Tibial nerve (tissue), 4 donors: ENCODE measurements at regions not wholly inside any gene's neighbourhood (a gene's known extent, or its start where the extent isn't known, plus 50 kb on each side); places are given as distances from the start of the nearest gene placed in this dataset.

ENCODE experiments used
- DNase-seq, 2 donors: peaks; one replicate each; pipeline ENCODE4 v3.0.0-alpha.2; 2019; ENCODE audit warnings: low spot score in 2 of 2
- H3K27ac ChIP-seq, 4 donors: fragments of 200-600 bp; sonication (generic) in 3 of 4; one replicate each; pipeline ENCODE4 v1.5.1; 2017 to 2019; ENCODE audit warnings: mild to moderate bottlenecking in 1 of 4
- H3K27me3 ChIP-seq, 2 donors: fragments of 200-600 bp; sonication (generic) in 1 of 2; one replicate each; pipeline versions ENCODE4 v1.5.1 to v1.6.0; 2017 to 2019
- H3K36me3 ChIP-seq, 3 donors: fragments of 200-600 bp; sonication (generic); one replicate each; pipeline ENCODE4 v1.5.1; 2018 to 2019
- H3K4me1 ChIP-seq, 4 donors: fragments of 200-600 bp; sonication (generic) in 3 of 4; one replicate each; pipeline ENCODE4 v1.5.1; 2017 to 2019
- H3K4me3 ChIP-seq, 4 donors: fragments of 200-600 bp; sonication (generic) in 3 of 4; one replicate each; pipeline ENCODE4 v1.5.1; 2017 to 2019; ENCODE audit warnings: mild to moderate bottlenecking in 1 of 4, moderate library complexity in 1 of 4
- H3K9me3 ChIP-seq, 4 donors: fragments of 200-600 bp; sonication (generic) in 3 of 4; one replicate each; pipeline ENCODE4 v1.5.1; 2017 to 2019
- EP300 ChIP-seq, 2 donors: sonication (generic); formaldehyde crosslinking; IDR thresholded peaks; one replicate each; pipeline ENCODE4 v1.6.1; 2017; ENCODE audit warnings: antibody characterized with exemption in 2 of 2, mild to moderate bottlenecking in 1 of 2
- POLR2A ChIP-seq, 2 donors: fragments of 450-650 bp; IDR thresholded peaks; one replicate each; pipeline ENCODE4 v1.6.1; 2017; ENCODE audit warnings: antibody characterized with exemption in 2 of 2, mild to moderate bottlenecking in 2 of 2, moderate library complexity in 2 of 2
- WGBS, 2 donors: methylation state at CpG; one replicate each; pipeline ENCODE4 v1.1.5; 2018; 5-methylcytosine and 5-hydroxymethylcytosine counted together
- TF ChIP-seq, protein P1 (sequence below), 5 experiments: fragments of 200-600 bp in 3 of 5; fragments of 450-650 bp in 2 of 5; sonication (generic) in 3 of 5; IDR thresholded peaks; one replicate each; pipeline ENCODE4 v1.5.1; 2016 to 2019; ENCODE audit warnings: antibody characterized with exemption in 5 of 5, mild to moderate bottlenecking in 3 of 5, moderate library complexity in 2 of 5

- Histone ChIP-seq H3K27ac (no peak overlapping the region), H3K4me3 (no peak overlapping the region)
Measured at GRCh38 chr11:95379479-95379878, 148.5 kb upstream of the SESN3 start.

DNA sequence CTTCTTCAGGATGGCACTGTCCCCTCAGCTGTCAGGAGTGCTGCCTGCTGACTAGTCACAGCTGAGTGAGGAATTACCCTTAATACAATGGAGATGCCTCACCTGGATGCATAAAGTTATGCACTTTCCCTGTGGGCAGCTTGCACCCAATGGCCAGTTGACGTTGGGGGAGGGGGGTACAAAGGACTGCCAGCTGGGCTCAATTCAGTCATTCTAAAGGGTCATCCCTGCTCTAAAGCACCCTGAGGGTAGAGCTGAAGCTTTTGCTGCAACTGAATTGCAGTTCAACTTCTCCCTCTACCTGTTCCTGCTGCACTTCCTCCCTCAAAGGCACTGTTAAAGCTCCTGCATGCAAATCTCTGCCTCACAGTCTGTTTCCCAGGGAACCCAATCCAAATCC is 147.8 kb upstream of the SESN3 start:
- TF ChIP-seq, protein P1, sequence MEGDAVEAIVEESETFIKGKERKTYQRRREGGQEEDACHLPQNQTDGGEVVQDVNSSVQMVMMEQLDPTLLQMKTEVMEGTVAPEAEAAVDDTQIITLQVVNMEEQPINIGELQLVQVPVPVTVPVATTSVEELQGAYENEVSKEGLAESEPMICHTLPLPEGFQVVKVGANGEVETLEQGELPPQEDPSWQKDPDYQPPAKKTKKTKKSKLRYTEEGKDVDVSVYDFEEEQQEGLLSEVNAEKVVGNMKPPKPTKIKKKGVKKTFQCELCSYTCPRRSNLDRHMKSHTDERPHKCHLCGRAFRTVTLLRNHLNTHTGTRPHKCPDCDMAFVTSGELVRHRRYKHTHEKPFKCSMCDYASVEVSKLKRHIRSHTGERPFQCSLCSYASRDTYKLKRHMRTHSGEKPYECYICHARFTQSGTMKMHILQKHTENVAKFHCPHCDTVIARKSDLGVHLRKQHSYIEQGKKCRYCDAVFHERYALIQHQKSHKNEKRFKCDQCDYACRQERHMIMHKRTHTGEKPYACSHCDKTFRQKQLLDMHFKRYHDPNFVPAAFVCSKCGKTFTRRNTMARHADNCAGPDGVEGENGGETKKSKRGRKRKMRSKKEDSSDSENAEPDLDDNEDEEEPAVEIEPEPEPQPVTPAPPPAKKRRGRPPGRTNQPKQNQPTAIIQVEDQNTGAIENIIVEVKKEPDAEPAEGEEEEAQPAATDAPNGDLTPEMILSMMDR (IDR thresholded peaks at IDR 0.05) = no peak
- TF ChIP-seq EP300 (IDR thresholded peaks at IDR 0.05) = no peak
- no peak for TF ChIP-seq POLR2A (IDR thresholded peaks at IDR 0.05)
- H3K4me1 ChIP-seq = peaks cover 0 to 3% (median 0%) of the 10 kb centered on the region in 4 donors
- no peak overlapping the region for H3K27ac ChIP-seq
- no peaks in the 10 kb centered on the region for H3K36me3 ChIP-seq
- no peak for DNase-seq
- no peak overlapping the region for H3K4me3 ChIP-seq
- H3K27me3 ChIP-seq = no peaks in the 10 kb centered on the region
- no peaks in the 10 kb centered on the region for H3K9me3 ChIP-seq
- WGBS, 2 donors = 92 to 100% methylated on average over 1 of the region's 1 CpG

More at GRCh38 chr11:95379479-95379878, 148.5 kb upstream of the SESN3 start:
- H3K36me3 ChIP-seq = no peaks in the 10 kb centered on the region
- H3K27me3 ChIP-seq = no peaks in the 10 kb centered on the region
- peaks cover 0 to 3% (median 0%) of the 10 kb centered on the region in 4 donors for H3K4me1 ChIP-seq
- H3K9me3 ChIP-seq = no peaks in the 10 kb centered on the region
- TF ChIP-seq POLR2A (IDR thresholded peaks at IDR 0.05) (no peak), EP300 (IDR thresholded peaks at IDR 0.05) (no peak)
- TF ChIP-seq, protein P1 (IDR thresholded peaks at IDR 0.05) = no peak
- no peak for DNase-seq

GRCh38 chr11:95378111-95378510 is 147.1 kb upstream of the SESN3 start:
- H3K27me3 ChIP-seq = no peaks in the 10 kb centered on the region
- TF ChIP-seq, protein P1 (IDR thresholded peaks at IDR 0.05) = no peak
- no peak for TF ChIP-seq POLR2A (IDR thresholded peaks at IDR 0.05)
- no peaks in the 10 kb centered on the region for H3K36me3 ChIP-seq
- H3K4me1 ChIP-seq = peaks cover 0 to 3% (median 0%) of the 10 kb centered on the region in 4 donors
- H3K4me3 ChIP-seq = no peak overlapping the region
- DNase-seq = no peak
- 17 to 23% methylated on average over 2 of the region's 2 CpGs for WGBS, 2 donors
- no peaks in the 10 kb centered on the region for H3K9me3 ChIP-seq
- no peak overlapping the region for H3K27ac ChIP-seq

- Histone ChIP-seq H3K9me3 (no peaks in the 10 kb centered on the region), H3K4me3 (no peak overlapping the region), H3K27ac (no peak overlapping the region), H3K27me3 (no peaks in the 10 kb centered on the region), H3K36me3 (no peaks in the 10 kb centered on the region), H3K4me1 (peaks cover 0 to 3% (median 0%) of the 10 kb centered on the region in 4 donors)
- DNase-seq = no peak
- TF ChIP-seq POLR2A (IDR thresholded peaks at IDR 0.05) = no peak
- TF ChIP-seq, protein P1 (IDR thresholded peaks at IDR 0.05) = no peak
- no peak for TF ChIP-seq EP300 (IDR thresholded peaks at IDR 0.05)
- WGBS, 2 donors = 58 to 59% methylated on average over 3 of the region's 3 CpGs
Measured at GRCh38 chr11:95375886-95376285, 144.9 kb upstream of the SESN3 start.

DNA sequence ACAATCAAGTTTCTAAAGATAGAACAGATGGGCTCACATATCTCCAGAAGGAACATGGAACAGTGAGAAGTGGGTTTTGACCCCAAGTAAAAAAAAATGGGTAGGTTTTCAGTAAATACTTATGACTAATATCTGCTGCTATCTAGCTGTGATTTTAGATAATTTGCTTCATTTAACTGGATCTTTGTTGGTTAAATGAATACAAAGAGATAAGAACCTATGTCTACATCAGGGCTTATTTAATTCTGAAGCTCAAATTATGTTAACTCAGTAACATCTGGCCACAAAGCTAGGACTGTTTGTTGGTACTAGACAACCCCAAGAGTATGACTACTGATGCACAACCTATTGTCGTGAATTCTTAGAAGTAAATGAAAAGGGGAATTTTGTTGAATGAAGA is 144.4 kb upstream of the SESN3 start:
- H3K4me1 ChIP-seq = peaks cover 0 to 3% (median 0%) of the 10 kb centered on the region in 4 donors
- WGBS, 2 donors = 92 to 94% methylated on average over 1 of the region's 1 CpG
- H3K27ac ChIP-seq = no peak overlapping the region
- H3K36me3 ChIP-seq = no peaks in the 10 kb centered on the region
- no peaks in the 10 kb centered on the region for H3K27me3 ChIP-seq
- no peak for TF ChIP-seq EP300 (IDR thresholded peaks at IDR 0.05)
- no peak for TF ChIP-seq POLR2A (IDR thresholded peaks at IDR 0.05)
- TF ChIP-seq, protein P1 (IDR thresholded peaks at IDR 0.05) = no peak
- H3K9me3 ChIP-seq = no peaks in the 10 kb centered on the region
- DNase-seq = no peak
- no peak overlapping the region for H3K4me3 ChIP-seq
